NB4 (cell line): ENCODE measurements at regions not wholly inside any gene's neighbourhood (a gene's known extent, or its start where the extent isn't known, plus 50 kb on each side); places are given as distances from the start of the nearest gene placed in this dataset.

Source experiments
- CTCF ChIP-seq: IDR thresholded peaks from one replicate; pipeline ENCODE4 v1.5.1; 2012; ENCODE audit warnings: low read depth, low read length
- MYC ChIP-seq: IDR thresholded peaks from 2 replicates; pipeline ENCODE4 v1.6.1; 2011; ENCODE audit warnings: low read depth, low read length
- POLR2A ChIP-seq: IDR thresholded peaks from 2 replicates; pipeline ENCODE4 v1.6.1; 2011; ENCODE audit warnings: mild to moderate bottlenecking; ENCODE audit not compliant: insufficient read length; ENCODE audit errors: extremely low read depth

DNA sequence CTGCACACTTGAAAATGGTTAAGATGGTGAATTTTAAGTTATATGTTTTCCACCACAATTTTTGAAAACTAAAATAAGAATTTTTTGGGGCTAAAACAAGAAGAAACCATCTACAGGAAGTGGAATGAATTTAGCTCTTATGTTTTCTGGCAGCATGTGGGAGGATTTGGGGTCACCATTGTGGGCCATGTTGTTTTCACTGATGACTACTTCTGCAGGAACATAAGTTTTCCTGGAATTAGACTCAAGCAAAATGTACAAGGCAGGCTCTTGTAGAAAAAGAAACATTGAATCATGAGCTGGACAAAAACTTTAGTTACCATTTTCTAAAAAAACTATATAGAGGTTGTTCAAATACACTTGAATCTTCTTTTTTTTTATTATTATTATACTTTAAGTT, 125.3 kb upstream of the C1QTNF9B start:
- TF ChIP-seq POLR2A, result no peak
- no peak for TF ChIP-seq CTCF
- no peak for TF ChIP-seq MYC
